B cell (primary cell): ENCODE measurements at regions not wholly inside any gene's neighbourhood (a gene's known extent, or its start where the extent isn't known, plus 50 kb on each side); places are given as distances from the start of the nearest gene placed in this dataset.

ENCODE experiments used
- ATAC-seq: fragments of 200-7000 bp; cut with Tn5 transposase; one replicate; pipeline ENCODE4 v1.10.0; 2021; ENCODE audit warnings: low read depth, mild to moderate bottlenecking, moderate number of reproducible peaks, moderate library complexity
- CTCF ChIA-PET: fragments of 350-600 bp; sonication (Branson Sonifier 250); formaldehyde crosslinking; loops from one replicate; lab custom pipeline; 2021; ENCODE audit warnings: antibody characterized with exemption, inconsistent platforms; lab: Charles Lee
- POLR2A ChIA-PET: fragments of 350-600 bp; sonication (Branson Sonifier 250); formaldehyde crosslinking; loops from one replicate; lab custom pipeline; 2021; ENCODE audit warnings: antibody characterized with exemption; lab: Charles Lee
- DNase-seq: peaks from one replicate; pipeline ENCODE4 v3.0.0; 2013
- H2AFZ ChIP-seq: 2 replicates; pipeline ENCODE4 v1.6.1; 2012; ENCODE audit warnings: mild to moderate bottlenecking, low read depth, low read length; ENCODE audit not compliant: insufficient read depth, poor library complexity, severe bottlenecking
- H3K27ac ChIP-seq, 2 donors: 1 replicate in 1 of 2; 2 replicates in 1 of 2; pipeline ENCODE4 v1.5.1; 2012 to 2013; ENCODE audit warnings: low read length in 2 of 2, mild to moderate bottlenecking in 2 of 2, moderate library complexity in 1 of 2
- H3K27me3 ChIP-seq, 4 experiments: fragments of 200-600 bp in 1 of 4; sonication (generic) in 1 of 4; replicated peaks in 1 of 4; 1 replicate in 2 of 4; 2 replicates in 2 of 4; pipeline versions ENCODE4 v1.6.1 to v1.7.0; 2013 to 2016; ENCODE audit warnings: low read length in 3 of 4, mild to moderate bottlenecking in 2 of 4, mixed read lengths in 1 of 4, moderate library complexity in 1 of 4; ENCODE audit not compliant: insufficient read depth in 4 of 4, control insufficient read depth in 3 of 4; ENCODE audit errors: control extremely low read depth in 1 of 4
- H3K36me3 ChIP-seq, 2 experiments: replicated peaks in 1 of 2; 1 replicate in 1 of 2; 2 replicates in 1 of 2; pipeline versions ENCODE4 v1.6.1 to v1.7.1; 2013; ENCODE audit warnings: low read length in 1 of 2; ENCODE audit not compliant: insufficient read depth in 2 of 2, control insufficient read depth in 1 of 2; ENCODE audit errors: control extremely low read depth in 1 of 2, extremely low read depth in 1 of 2
- H3K4me1 ChIP-seq, 2 donors: fragments of 200-600 bp in 1 of 2; sonication (generic) in 1 of 2; 1 replicate in 1 of 2; 2 replicates in 1 of 2; pipeline versions ENCODE4 v1.5.1 to v1.6.1; 2013 to 2017; ENCODE audit warnings: low read length in 2 of 2; ENCODE audit not compliant: control insufficient read depth in 2 of 2, insufficient read depth in 2 of 2
- H3K4me2 ChIP-seq: replicated peaks from 2 replicates; pipeline ENCODE3; 2012; ENCODE audit warnings: mild to moderate bottlenecking, low read depth, low read length; ENCODE audit not compliant: poor library complexity, severe bottlenecking
- H3K4me3 ChIP-seq, 5 experiments: fragments of 200-600 bp in 1 of 5; sonication (generic) in 1 of 5; 1 replicate in 3 of 5; 2 replicates in 2 of 5; pipeline versions ENCODE4 v1.5.1 to v1.7.0; 2011 to 2016; ENCODE audit warnings: low read length in 4 of 5, mild to moderate bottlenecking in 4 of 5, low read depth in 2 of 5, control low read depth in 1 of 5, moderate library complexity in 1 of 5; ENCODE audit not compliant: insufficient read depth in 1 of 5; ENCODE audit errors: control extremely low read depth in 1 of 5, extremely low read depth in 1 of 5
- H3K79me2 ChIP-seq: fragments of 200-600 bp; sonication (generic); one replicate; pipeline ENCODE4 v1.6.0; 2016; ENCODE audit warnings: low read length; ENCODE audit not compliant: control insufficient read depth, insufficient read depth
- H3K9ac ChIP-seq: fragments of 200-600 bp; sonication (generic); 2 replicates; pipeline ENCODE4 v1.6.1; 2017; ENCODE audit warnings: mild to moderate bottlenecking, low read length, moderate library complexity
- H3K9me3 ChIP-seq, 3 donors: one replicate each; pipeline versions ENCODE4 v1.6.1 to v1.7.1; 2013; ENCODE audit warnings: low read length in 2 of 3; ENCODE audit not compliant: control insufficient read depth in 2 of 3, insufficient read depth in 1 of 3; ENCODE audit errors: control extremely low read depth in 1 of 3
- H4K20me1 ChIP-seq: 2 replicates; pipeline ENCODE4 v1.6.0; 2012; ENCODE audit warnings: mild to moderate bottlenecking, low read length; ENCODE audit not compliant: insufficient read depth, control insufficient read depth, poor library complexity, severe bottlenecking
- H3K27ac Mint-ChIP-seq: one replicate; pipeline ENCODE4 v1.8.0; 2021; ENCODE audit warnings: mixed read lengths
- H3K27me3 Mint-ChIP-seq: one replicate; pipeline ENCODE4 v1.8.0; 2021; ENCODE audit warnings: mixed read lengths
- H3K4me1 Mint-ChIP-seq: one replicate; pipeline ENCODE4 v1.8.0; 2021; ENCODE audit warnings: mixed read lengths
- H3K4me3 Mint-ChIP-seq: one replicate; pipeline ENCODE4 v1.8.0; 2021; ENCODE audit warnings: mixed read lengths
- H3K9me3 Mint-ChIP-seq: one replicate; pipeline ENCODE4 v1.8.0; 2022; ENCODE audit warnings: mixed read lengths; ENCODE audit not compliant: insufficient read depth
- CTCF ChIP-seq: fragments of 200-600 bp; IDR thresholded peaks from one replicate; pipeline ENCODE4 v1.8.0; 2022; ENCODE audit warnings: antibody characterized with exemption, mild to moderate bottlenecking
- EZH2 ChIP-seq: IDR thresholded peaks from 2 replicates; pipeline ENCODE4 v1.6.1; 2012; ENCODE audit warnings: borderline replicate concordance, low read depth, mild to moderate bottlenecking, moderate library complexity, low read length; ENCODE audit not compliant: insufficient read depth, poor library complexity, severe bottlenecking
- WGBS: methylation state at CpG from one replicate; pipeline ENCODE4 v1.1.5; 2013; ENCODE audit warnings: missing lambda C conversion rate; ENCODE audit not compliant: insufficient coverage; 5-methylcytosine and 5-hydroxymethylcytosine counted together
- intact Hi-C: fragments of 100-400 bp; cut with micrococcal nuclease; formaldehyde crosslinking; loops from one replicate; pipeline ENCODE4 v1.10.0; 2022

GRCh38 chr6:126820634-126821033, 297.8 kb upstream of the RSPO3 start:
- no peaks in the 10 kb centered on the region for H3K27me3 ChIP-seq
- no peaks in the 10 kb centered on the region for H3K27me3 Mint-ChIP-seq
- H3K9ac ChIP-seq, result no peak overlapping the region
- H3K4me3 ChIP-seq, result no peak overlapping the region
- H2AFZ ChIP-seq, result no peak overlapping the region
- H3K4me1 ChIP-seq, result no peaks in the 10 kb centered on the region
- no peak overlapping the region for H3K27ac Mint-ChIP-seq
- H3K9me3 ChIP-seq, result no peaks in the 10 kb centered on the region
- ChIA-PET CTCF (no interaction called here), POLR2A (no interaction called here)
- no peaks in the 10 kb centered on the region for H3K36me3 ChIP-seq
- intact Hi-C loops, result no loop called here
- no peak overlapping the region for H3K4me3 Mint-ChIP-seq
- 100% methylated on average over 1 of the region's 3 CpGs for WGBS
- no peak overlapping the region for H3K27ac ChIP-seq
- ATAC-seq (no peak), DNase-seq (no peak)
- no peak for TF ChIP-seq CTCF
- TF ChIP-seq EZH2, result no peak
- H3K9me3 Mint-ChIP-seq, result no peaks in the 10 kb centered on the region
- H3K79me2 ChIP-seq, result no peaks in the 10 kb centered on the region
- H3K4me1 Mint-ChIP-seq, result no peaks in the 10 kb centered on the region
- H3K4me2 ChIP-seq, result no peak overlapping the region
- H4K20me1 ChIP-seq, result no peaks in the 10 kb centered on the region

GRCh38 chr6:126821706-126822105, 296.8 kb upstream of the RSPO3 start:
- WGBS, result no CpG with 5 or more reads among the region's 2 CpGs
- no peak for ATAC-seq

More at GRCh38 chr6:126821706-126822105, 296.8 kb upstream of the RSPO3 start:
- Histone ChIP-seq H3K4me1 (no peaks in the 10 kb centered on the region), H3K79me2 (no peaks in the 10 kb centered on the region), H3K4me2 (no peak overlapping the region), H3K4me3 (no peak overlapping the region), H3K36me3 (no peaks in the 10 kb centered on the region), H3K9ac (no peak overlapping the region), H4K20me1 (no peaks in the 10 kb centered on the region), H3K9me3 (no peaks in the 10 kb centered on the region), H3K27me3 (no peaks in the 10 kb centered on the region), H2AFZ (no peak overlapping the region), H3K27ac (no peak overlapping the region)
- no peak overlapping the region for H3K27ac Mint-ChIP-seq
- H3K4me1 Mint-ChIP-seq, result no peaks in the 10 kb centered on the region
- POLR2A ChIA-PET, result no interaction called here
- DNase-seq, result no peak
- CTCF ChIA-PET, result no interaction called here
- no peaks in the 10 kb centered on the region for H3K27me3 Mint-ChIP-seq
- intact Hi-C loops, result no loop called here
- no peak overlapping the region for H3K4me3 Mint-ChIP-seq
- no peaks in the 10 kb centered on the region for H3K9me3 Mint-ChIP-seq
- TF ChIP-seq EZH2 (no peak), CTCF (no peak)
